GM19035 (cell line): ENCODE measurements at regions not wholly inside any gene's neighbourhood (a gene's known extent, or its start where the extent isn't known, plus 50 kb on each side); places are given as distances from the start of the nearest gene placed in this dataset.

Experiments used
- ATAC-seq: cut with Tn5 transposase; IDR thresholded peaks from one replicate; pipeline ENCODE4 v1.9.1; 2021; ENCODE audit not compliant: unreplicated experiment

GRCh38 chr2:120473522-120474271, 127.8 kb downstream of the INHBB start:
- no peak for ATAC-seq

- no peak for ATAC-seq
Measured at GRCh38 chr2:120474486-120474885, 128.6 kb downstream of the INHBB start.

GRCh38 chr2:120476141-120476540, 130.2 kb downstream of the INHBB start:
- ATAC-seq, result no peak

GRCh38 chr2:120477198-120477597, 131.3 kb downstream of the INHBB start:
- no peak for ATAC-seq

GRCh38 chr2:120477831-120478481, 132.0 kb downstream of the INHBB start:
- ATAC-seq, result no peak

GRCh38 chr2:120480346-120480902, 134.5 kb downstream of the INHBB start:
- ATAC-seq, result no peak

- no peak for ATAC-seq
Measured at GRCh38 chr2:120480903-120481445, 135.0 kb downstream of the INHBB start.

- ATAC-seq, result no peak
Measured at GRCh38 chr2:120481446-120482194, 135.7 kb downstream of the INHBB start.

- no peak for ATAC-seq
Measured at GRCh38 chr2:120482334-120482733, 136.4 kb downstream of the INHBB start.

GRCh38 chr2:120483355-120483754, 137.4 kb downstream of the INHBB start:
- ATAC-seq, result no peak

GRCh38 chr2:120485096-120485495, 139.2 kb downstream of the INHBB start:
- ATAC-seq, result no peak

GRCh38 chr2:120486441-120486840, 140.5 kb downstream of the INHBB start:
- no peak for ATAC-seq

- ATAC-seq, result no peak
Measured at GRCh38 chr2:120486946-120487345, 141.0 kb downstream of the INHBB start.

GRCh38 chr2:120488531-120488930, 142.6 kb downstream of the INHBB start:
- no peak for ATAC-seq

- ATAC-seq, result no peak
Measured at GRCh38 chr2:120489023-120489422, 143.1 kb downstream of the INHBB start.

- ATAC-seq, result no peak
Measured at GRCh38 chr2:120490091-120490798, 144.3 kb downstream of the INHBB start.

GRCh38 chr2:120491111-120491625, 145.2 kb downstream of the INHBB start:
- ATAC-seq, result no peak

GRCh38 chr2:120493231-120493630, 147.3 kb downstream of the INHBB start:
- ATAC-seq, result no peak

GRCh38 chr2:120494446-120494845, 148.5 kb downstream of the INHBB start:
- no peak for ATAC-seq

GRCh38 chr2:120495586-120495985, 149.7 kb downstream of the INHBB start:
- ATAC-seq, result no peak
